Transverse colon (tissue), 3 donors: ENCODE measurements at regions not wholly inside any gene's neighbourhood (a gene's known extent, or its start where the extent isn't known, plus 50 kb on each side); places are given as distances from the start of the nearest gene placed in this dataset.

Source experiments
- POLR2A ChIP-seq: fragments of 450-650 bp; IDR thresholded peaks from one replicate; pipeline ENCODE4 v1.6.1; 2016; ENCODE audit warnings: antibody characterized with exemption, mild to moderate bottlenecking, moderate library complexity
- TF ChIP-seq, protein P1 (sequence below), 5 experiments: fragments of 200-600 bp in 3 of 5; fragments of 450-650 bp in 2 of 5; sonication (generic) in 3 of 5; IDR thresholded peaks; 1 replicate in 2 of 5; 2 replicates in 3 of 5; pipeline ENCODE4 v1.5.1; 2016 to 2017; ENCODE audit warnings: antibody characterized with exemption in 5 of 5, inconsistent platforms in 3 of 5, mild to moderate bottlenecking in 2 of 5, moderate library complexity in 1 of 5

- TF ChIP-seq, protein P1, sequence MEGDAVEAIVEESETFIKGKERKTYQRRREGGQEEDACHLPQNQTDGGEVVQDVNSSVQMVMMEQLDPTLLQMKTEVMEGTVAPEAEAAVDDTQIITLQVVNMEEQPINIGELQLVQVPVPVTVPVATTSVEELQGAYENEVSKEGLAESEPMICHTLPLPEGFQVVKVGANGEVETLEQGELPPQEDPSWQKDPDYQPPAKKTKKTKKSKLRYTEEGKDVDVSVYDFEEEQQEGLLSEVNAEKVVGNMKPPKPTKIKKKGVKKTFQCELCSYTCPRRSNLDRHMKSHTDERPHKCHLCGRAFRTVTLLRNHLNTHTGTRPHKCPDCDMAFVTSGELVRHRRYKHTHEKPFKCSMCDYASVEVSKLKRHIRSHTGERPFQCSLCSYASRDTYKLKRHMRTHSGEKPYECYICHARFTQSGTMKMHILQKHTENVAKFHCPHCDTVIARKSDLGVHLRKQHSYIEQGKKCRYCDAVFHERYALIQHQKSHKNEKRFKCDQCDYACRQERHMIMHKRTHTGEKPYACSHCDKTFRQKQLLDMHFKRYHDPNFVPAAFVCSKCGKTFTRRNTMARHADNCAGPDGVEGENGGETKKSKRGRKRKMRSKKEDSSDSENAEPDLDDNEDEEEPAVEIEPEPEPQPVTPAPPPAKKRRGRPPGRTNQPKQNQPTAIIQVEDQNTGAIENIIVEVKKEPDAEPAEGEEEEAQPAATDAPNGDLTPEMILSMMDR (IDR thresholded peaks at IDR 0.05) = no peak
- no peak for TF ChIP-seq POLR2A
Measured at GRCh38 chr22:47784991-47785390, 1022.5 kb downstream of the TBC1D22A start.
